ENCODE measurements at regions not wholly inside any gene's neighbourhood (a gene's known extent, or its start where the extent isn't known, plus 50 kb on each side); places are given as distances from the start of the nearest gene placed in this dataset.

GRCh38 chr15:95469496-95470000 is 861.0 kb upstream of the NR2F2 start:
- TF ChIP-seq EZH2 (IDR thresholded peaks at IDR 0.05; ENCODE audit: insufficient read depth, poor library complexity, severe bottlenecking) (no peak), EZH2phosphoT487 (IDR thresholded peaks at IDR 0.05; ENCODE audit: insufficient read depth, low read depth) (no peak)

Measured in GM23248 (cell line).